EH (cell line): ENCODE measurements at regions not wholly inside any gene's neighbourhood (a gene's known extent, or its start where the extent isn't known, plus 50 kb on each side); places are given as distances from the start of the nearest gene placed in this dataset.

Source experiments
- DNase-seq: peaks from one replicate; pipeline ENCODE4 v3.0.0-alpha.2; 2015; ENCODE audit warnings: low read depth

DNA sequence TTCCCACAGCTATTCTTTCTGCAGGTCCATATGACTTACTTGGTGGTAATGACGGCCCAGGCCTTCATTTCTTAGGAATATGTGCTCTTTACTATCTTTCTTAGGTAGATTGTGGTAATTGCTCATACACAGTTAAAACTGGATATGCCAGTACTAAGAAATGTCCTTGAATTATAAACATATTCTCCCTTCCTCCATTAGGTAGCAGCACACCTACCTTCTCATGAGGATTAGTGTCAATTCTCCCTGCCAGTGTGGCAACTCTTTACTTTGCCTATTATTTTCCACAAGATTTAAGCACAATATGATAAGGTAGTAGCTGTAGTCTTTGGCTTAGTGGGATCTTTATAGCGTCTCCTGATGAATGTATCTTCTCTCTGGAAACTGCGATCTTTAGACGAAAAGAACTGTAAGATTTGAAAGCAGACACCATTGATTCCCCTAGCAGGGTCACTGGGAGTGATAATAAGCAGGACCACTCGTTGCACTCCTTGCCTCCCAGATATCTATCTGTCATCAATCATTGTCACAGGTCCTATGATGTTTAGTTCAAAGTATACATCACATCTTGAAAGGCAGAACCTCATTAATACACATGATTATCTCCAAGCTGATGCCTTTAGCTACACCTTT, 1240.7 kb downstream of the C4orf33 start:
- no peak for DNase-seq

- DNase-seq = no peak
These were observed 1242.9 kb downstream of the C4orf33 start for GRCh38 chr4:130338851-130339250.

GRCh38 chr4:130349745-130350144, 1253.8 kb downstream of the C4orf33 start:
- DNase-seq = no peak

- no peak for DNase-seq
These were observed 1260.9 kb downstream of the C4orf33 start for GRCh38 chr4:130356873-130357272.

DNA sequence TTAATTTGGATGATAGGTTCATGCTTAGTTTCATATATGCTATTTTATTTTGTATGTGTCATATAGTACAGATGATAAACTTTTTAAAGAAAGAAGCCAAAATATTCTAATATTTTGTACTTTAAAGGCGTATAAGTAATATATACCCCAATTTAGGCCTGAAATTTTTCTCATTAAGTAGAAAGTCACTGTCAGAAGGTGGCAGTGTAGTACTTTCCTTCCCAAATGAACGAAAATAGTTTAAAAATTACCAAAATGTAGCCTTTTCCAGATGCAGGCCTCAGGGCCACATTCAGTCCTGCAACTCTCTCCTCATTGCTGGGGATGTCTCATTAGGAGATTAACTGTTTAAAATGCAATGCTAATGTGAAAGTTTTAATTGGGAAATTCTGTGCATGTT, 1263.6 kb downstream of the C4orf33 start:
- peak; percentile 18 for DNase-seq

GRCh38 chr4:130361616-130362015, 1265.7 kb downstream of the C4orf33 start:
- no peak for DNase-seq

DNA sequence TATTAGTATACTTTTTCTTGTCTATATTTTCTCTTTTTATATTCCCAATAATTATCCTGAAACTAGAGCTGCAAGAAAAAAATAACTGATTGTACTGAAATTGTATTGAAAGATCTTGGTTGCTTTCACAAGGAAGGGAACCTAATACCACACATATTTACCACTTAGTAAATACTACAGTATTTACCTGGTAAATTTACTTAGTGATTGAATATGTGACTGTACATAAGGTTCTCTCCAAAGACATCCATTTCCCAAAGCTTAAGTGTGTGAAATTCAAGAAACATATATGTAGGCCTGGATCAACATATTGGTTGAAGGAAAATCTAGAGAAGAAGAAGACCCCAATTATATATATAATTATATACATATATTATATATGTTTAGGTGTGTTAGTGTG, 1272.7 kb downstream of the C4orf33 start:
- DNase-seq = no peak

GRCh38 chr4:130393231-130393630, 1297.3 kb downstream of the C4orf33 start:
- DNase-seq = peak; percentile 20

DNA sequence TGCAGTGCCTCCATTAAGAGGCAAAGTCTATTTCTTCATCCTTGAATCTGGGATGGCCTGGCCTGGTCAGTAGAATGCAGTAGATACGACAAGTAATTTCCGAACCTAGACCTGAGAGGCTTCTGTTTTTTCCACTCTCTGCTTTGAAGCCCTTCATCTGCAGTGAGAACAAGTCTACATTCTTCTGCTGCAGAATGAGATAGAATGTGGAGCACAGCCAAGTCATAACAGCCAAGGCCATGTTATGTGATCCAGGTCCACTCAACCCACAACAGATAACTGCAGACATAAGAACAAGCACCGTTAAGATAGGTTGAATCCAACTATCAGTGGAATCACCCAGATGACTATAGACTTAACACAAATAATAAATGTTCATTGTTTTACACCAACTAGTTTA, 1297.7 kb downstream of the C4orf33 start:
- DNase-seq = peak; percentile 20

GRCh38 chr4:130395871-130396270, 1299.9 kb downstream of the C4orf33 start:
- peak; percentile 80 for DNase-seq

DNA sequence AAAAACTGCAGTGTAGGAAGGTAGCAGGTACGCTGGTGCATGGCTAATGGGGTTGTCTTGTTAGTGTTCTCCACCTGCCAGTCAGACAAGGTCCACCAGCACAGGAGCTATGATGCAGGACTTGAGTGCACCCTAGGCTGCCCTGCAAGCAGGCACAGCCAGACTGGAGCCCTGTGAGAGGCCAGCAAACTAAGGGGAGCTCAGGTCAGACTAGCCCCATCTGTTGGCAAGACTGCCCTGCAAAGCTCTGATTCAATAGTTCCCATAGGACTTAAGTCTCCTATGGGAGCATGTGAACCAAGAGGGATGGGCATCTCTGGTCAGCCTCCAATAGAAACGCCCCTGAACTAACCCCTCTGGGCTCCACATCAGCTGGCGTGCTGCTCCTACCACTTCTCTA, 1307.3 kb downstream of the C4orf33 start:
- no peak for DNase-seq

- no peak for DNase-seq
These were observed 1320.3 kb downstream of the C4orf33 start for GRCh38 chr4:130416228-130416627.

- DNase-seq = no peak
These were observed 1323.4 kb downstream of the C4orf33 start for GRCh38 chr4:130419211-130419975.

DNA sequence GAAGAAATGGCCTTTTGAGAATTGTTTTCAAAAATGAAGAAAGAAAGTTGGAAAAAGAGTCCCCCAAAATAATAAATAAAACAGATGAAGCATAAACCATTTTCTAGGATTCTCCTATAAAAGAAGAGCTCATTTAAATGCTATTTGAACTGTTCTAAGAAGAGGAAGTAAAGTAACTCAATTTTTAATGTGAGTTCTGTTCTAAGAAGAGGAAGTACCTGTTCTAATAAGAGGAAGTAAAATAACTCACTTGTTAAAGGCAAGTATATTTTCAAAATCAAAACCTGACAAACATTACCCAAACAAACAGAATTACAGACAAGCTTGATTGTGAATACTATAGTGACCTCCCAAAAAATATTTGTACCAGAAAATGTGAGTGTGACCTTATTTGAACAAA, 1326.3 kb downstream of the C4orf33 start:
- no peak for DNase-seq

GRCh38 chr4:130424211-130424610, 1328.3 kb downstream of the C4orf33 start:
- no peak for DNase-seq

- no peak for DNase-seq
These were observed 1336.3 kb downstream of the C4orf33 start for GRCh38 chr4:130432289-130432688.

GRCh38 chr4:130449741-130450140, 1353.8 kb downstream of the C4orf33 start:
- no peak for DNase-seq

- DNase-seq = no peak
These were observed 1372.4 kb downstream of the C4orf33 start for GRCh38 chr4:130468340-130468739.

DNA sequence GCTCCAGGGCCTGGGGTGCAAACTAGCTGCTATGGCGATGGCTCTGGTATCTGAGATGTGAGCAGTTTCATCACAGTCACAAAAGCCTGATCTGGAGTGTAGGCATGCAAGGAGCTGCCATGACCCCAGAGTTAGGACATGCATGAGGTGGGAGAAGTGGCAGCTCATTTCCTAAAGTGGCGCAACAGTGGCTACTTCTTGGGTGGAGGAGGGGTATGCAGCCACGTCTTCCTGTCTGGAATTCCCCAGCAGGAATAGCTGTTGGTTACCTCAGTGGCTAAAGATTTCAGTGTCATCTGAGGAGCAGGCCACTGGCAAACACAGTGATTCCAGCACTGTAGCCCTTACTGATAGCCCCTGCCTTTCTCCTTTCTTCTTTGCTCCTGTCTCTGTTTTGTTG, 1382.5 kb downstream of the C4orf33 start:
- DNase-seq = peak; percentile 10

GRCh38 chr4:130479020-130479419, 1383.1 kb downstream of the C4orf33 start:
- no peak for DNase-seq

DNA sequence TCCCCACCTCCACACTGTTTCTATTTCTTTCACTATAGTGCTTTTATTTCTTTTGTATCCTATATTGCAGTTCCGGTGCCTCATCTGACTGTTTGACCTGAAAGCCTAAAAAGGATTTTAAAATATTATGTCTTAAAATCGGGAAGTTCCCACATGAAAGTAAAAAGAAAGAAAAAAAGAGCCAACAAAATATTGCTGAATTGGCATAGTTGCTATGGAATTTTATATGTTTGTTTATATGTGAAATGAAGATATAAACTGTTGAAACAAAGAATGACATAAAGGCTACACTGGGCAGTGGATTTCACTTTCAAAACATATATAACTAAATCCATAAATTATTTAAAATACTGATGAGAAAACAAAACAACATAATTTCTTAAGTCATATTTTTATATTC, 1383.7 kb downstream of the C4orf33 start:
- no peak for DNase-seq

- DNase-seq = no peak
These were observed 1388.9 kb downstream of the C4orf33 start for GRCh38 chr4:130484826-130485225.

DNA sequence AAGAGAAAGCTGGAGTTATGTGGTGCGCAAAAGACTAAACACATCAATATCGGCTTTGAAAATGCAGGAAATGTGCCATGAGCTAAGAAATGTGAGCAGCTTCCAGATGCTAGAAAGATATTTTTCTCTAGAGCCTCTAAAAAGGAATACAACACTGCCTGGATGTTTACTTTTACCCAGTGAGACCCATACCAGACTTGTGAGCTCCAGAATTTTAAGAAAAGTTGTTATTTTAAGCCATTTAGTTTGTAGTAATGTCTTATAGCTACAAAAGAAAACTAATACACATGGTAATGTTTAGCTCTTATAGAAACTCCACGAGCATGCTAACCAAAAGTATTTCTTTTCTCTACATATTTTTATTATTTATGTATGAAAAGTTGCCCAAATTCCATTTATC, 1389.4 kb downstream of the C4orf33 start:
- DNase-seq = no peak

GRCh38 chr4:130486186-130486585, 1390.2 kb downstream of the C4orf33 start:
- DNase-seq = no peak
